Activated CD8-positive, alpha-beta memory T cell treated with anti-CD3 and anti-CD28 coated beads, Interleukin-2, amount 50 U/mL, for 1 hour (primary cell): ENCODE measurements at regions not wholly inside any gene's neighbourhood (a gene's known extent, or its start where the extent isn't known, plus 50 kb on each side); places are given as distances from the start of the nearest gene placed in this dataset.
"Not testable (repeated sequence)": the region's sequence is repeated elsewhere in the genome, so short reads cannot be mapped to it uniquely, and the experiment has no call there.

Source experiments
- DNase-seq: peaks from one replicate; pipeline ENCODE4 v3.0.0-alpha.2; 2020; ENCODE audit errors: extremely low read depth

DNA sequence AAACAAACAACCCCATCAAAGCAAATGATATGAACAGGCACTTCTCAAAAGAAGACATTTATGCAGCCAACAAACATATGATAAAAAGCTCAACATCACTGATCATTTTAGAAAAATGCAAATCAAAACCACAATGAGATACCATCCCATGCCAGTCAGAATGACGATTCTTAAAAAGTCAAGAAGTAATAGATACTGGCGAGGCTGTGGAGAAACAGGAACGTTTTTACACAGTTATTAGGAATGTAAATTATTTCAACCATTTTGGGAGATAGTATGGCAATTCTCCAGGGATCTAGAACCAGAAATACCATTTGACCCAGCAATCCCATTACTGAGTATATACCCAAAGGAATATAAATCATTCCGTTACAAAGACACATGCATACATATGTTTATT, 370.4 kb downstream of the HHIPL2 start:
- DNase-seq = not testable (repeated sequence)

DNA sequence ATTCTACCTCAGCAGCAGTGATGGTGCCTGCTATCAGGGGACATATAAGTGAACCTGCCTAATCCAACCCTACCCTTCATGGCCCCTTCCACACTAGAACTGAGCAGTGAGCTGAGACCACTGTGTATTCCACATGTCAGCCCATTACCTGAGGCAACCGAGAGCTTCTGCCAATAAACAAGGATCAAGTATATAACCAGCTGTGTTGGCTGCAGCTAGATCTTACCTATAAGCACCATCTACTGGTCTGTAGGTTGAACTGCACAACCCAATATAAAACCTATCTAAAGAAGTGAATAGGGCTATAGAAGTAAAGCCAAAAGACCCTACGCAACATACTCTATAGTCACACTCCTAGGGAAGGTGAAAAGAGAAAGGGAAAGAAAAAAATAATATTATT, 376.9 kb downstream of the HHIPL2 start:
- no peak for DNase-seq

DNA sequence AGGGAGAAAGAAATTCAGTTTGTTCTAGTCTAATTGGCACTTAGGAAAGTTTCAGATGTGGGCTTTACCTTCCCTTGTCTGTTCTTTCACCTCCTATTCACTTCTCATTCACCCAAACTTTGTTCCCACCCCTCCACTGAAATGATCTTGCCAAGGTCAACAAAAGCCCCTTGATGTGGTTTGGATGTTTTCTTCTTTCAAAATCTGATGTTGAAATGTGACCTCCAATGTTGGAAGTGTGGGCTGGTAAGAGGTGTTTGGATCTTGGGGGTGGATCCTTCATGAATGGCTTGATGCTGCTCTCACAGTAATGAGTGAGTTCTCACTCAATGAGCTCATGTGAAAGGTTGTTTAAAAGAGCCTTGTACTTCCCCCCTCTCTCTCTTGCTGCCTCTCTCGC, 379.3 kb downstream of the HHIPL2 start:
- DNase-seq = no peak

- no peak for DNase-seq
Measured at GRCh38 chr1:222167896-222168295, 380.0 kb downstream of the HHIPL2 start.

GRCh38 chr1:222167111-222167510, 380.8 kb downstream of the HHIPL2 start:
- no peak for DNase-seq

DNA sequence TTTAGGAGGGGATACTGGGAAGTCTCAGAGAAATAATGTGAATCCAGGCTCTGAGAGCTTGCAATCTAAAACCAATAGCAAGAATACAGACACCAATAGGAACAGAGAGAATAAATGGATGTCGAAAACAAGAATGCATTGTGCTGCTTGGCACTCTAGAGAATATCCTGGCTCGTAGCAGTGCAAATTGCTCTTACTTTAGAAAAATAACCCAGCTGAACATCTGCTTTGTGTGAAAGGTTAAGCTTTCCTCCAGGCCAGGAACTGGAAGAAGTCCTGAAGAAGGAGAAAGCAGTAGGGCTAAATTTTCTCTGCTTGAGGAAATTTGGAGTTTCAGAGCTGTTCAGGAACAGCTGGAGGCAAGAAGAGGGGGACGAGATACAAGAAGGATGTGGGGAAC, 382.3 kb downstream of the HHIPL2 start:
- no peak for DNase-seq

GRCh38 chr1:222163895-222164294, 384.0 kb downstream of the HHIPL2 start:
- DNase-seq = no peak

DNA sequence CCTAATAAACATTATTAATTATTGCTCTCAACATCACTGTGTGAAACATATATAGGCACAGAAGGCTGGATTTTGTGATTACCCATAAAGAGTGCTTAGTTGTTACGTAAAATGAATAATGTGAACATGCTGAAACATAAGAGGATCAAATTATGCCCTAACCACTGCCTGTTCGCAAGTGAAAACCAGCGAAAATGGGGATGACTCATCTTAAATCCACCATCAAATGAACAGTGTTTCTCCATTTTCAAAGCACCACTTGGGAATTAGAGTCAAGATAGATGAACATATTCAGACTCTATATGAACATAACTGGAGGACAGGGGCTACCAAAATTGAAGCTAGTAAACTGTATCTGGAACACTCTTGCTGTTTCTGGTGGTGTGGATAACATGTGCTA, 386.2 kb downstream of the HHIPL2 start:
- DNase-seq = no peak

DNA sequence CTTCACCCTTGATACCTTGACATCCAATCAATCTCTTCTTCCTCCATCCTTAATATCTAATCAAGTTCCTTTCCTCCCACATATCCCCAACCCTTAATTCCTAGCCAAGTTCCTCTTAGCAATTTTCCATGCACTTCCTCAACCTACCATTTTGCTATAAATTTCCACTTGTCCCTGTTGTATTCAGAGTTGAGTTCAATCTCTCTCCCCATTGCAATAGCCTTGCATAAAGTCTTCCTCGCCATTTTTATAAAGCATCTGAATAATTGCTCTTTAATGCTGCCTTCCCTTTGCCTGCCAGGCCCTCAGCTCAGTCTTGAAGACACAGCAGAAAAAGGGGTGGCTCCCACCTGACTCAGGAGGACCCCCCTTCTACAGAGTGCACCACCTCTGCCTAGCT, 390.3 kb downstream of the HHIPL2 start:
- no peak for DNase-seq

DNA sequence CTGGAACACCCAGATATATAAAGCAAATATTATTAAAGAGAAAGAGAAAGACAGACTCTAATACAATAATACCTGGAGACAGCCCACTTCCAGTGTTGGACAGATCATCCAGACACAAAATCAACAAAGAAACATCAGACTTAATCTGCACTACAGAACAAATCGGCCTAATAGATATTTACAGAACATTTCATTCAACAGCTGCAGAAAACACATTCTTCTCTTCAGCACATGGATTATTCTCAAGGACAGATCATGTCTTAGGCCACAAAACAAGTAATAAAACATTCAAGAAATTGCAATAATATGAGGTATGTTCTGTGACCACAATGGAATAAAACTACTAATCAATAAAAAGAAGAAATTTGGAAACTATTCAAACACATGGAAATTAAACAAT, 398.3 kb upstream of the DUSP10 start:
- DNase-seq = no peak

GRCh38 chr1:222138095-222138494, 396.2 kb upstream of the DUSP10 start:
- no peak for DNase-seq

- DNase-seq = no peak
Measured at GRCh38 chr1:222136869-222137268, 395.0 kb upstream of the DUSP10 start.

DNA sequence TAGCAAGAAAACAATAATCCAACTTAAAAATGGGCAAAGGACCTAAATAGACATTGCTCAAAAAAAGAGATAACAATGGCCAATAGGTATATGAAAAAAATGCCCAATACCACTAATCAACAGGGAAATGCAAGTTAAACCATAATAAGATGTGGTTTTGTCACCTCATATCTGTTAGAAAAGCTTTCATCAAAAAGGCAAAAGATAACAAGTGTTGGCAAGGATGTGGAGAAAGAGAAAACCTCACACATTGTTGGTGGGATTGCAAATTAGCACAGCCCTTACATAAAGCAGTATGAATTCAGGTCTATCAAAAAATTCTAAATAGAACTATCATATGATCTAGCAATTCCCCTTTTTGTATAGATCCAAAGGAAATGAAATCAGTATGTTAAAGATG, 387.2 kb upstream of the DUSP10 start:
- DNase-seq = no peak

DNA sequence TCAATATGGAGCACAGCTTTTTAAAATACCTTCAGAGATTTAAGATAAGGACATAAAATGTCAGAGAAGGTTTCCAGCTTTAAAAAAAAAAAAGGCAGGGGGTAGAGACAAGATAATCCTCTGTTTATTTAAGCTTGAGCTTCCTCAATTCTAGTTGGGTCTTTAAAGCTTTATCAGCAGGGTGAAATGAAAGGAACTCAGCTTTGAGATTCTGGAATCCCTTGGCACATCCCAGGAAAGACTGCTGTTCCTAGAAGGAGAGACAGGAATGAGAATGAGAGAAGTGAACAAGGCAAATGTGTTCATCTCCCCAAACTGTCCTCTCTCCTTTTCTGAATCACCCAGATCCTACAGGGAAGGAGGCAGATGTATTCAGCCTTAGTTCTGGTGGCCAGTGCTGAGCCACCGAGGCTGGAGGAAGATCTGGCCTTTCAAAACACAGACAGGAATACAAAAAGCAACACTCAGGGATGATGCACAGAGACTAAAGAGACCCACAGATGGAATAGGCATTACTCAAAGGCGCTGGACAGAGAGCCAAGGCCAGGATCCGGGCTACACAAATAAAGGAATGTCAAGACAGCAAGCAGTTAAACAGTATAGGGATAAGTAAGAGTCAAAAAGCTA, 385.8 kb upstream of the DUSP10 start:
- DNase-seq = no peak

DNA sequence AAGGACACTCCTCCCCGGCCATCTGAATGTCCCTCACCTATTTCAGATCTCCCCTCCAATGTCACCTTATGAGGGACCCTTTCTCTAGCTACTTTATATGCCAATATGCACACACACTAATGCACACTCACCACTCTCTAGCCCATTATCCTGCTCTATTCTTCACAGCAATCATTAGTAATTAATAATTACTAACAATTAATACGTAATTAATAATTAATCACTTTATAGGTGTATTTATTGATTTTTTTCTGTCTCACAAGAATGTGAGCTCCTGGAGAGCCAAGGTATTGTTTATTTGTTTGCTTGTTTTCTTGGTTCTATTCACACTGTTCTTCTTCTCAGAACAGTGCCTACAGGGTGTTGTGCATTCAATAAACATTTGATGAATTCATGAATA, 385.2 kb upstream of the DUSP10 start:
- no peak for DNase-seq

DNA sequence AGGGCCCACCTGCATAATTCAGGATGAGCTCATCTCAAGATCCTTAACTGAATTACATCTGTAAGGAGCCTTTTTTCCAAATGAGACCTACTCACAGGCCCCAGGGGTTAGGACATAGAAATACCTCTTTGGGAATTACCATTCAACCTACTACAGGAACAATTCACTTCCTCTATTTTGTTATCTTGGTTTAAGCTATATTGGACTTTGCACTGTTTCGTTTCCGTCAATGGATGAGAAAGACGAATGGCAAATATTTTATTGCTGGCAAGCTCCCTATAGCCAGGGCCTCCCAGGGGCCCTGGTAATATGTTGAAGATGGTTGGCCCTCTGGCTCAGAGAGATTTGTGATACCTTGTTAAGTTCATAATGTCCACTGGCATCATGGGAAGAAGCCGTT, 384.2 kb upstream of the DUSP10 start:
- no peak for DNase-seq

- no peak for DNase-seq
Measured at GRCh38 chr1:222124602-222125001, 382.7 kb upstream of the DUSP10 start.

GRCh38 chr1:222123111-222123510, 381.2 kb upstream of the DUSP10 start:
- DNase-seq = no peak

DNA sequence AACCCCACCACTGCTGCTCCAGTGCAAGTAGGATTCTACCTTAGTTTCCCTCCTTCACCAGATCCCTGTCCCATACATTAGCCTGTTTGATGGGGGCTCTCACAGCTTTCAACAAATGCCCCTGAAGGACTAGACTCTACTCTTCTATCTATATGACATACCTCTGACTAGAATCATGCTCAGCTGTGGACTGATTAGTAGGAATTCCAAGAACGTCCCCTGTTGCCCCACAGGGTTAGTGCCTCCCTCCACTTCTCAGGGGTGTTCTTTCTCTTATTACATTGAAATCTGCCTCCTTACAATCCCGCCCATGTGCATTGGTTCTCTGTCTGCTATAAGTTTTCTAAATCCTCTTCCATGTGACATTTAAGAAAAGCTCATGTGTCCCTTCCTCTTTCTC, 375.9 kb upstream of the DUSP10 start:
- DNase-seq = no peak

DNA sequence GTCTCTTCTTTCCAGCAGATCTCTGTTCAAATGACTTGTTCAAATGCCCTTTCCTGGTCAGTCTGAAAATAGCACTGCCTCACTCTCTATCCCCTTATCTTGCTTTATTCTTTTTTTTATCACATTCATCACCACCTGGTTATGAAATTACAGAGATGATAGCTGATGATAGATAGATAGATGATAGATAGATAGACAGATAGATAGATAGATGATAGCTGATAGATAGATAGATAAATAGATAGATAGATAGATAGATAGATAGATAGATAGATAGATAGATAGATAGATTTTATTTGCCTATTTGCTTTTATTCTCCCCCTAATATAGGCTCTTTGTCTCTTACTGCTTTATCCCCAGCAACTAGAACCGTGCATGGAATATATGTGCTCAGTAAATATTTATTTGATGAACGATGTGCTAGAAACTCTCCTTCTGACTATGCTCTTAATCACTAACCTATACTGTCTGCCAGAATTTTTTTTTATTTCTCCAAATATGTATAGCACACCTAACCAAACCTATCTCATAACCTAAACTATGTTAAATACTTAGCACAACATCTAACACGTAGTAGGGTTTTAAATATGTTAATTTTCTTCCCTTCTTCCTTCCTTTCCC, 372.8 kb upstream of the DUSP10 start:
- no peak for DNase-seq

GRCh38 chr1:222109836-222110235, 367.9 kb upstream of the DUSP10 start:
- no peak for DNase-seq

DNA sequence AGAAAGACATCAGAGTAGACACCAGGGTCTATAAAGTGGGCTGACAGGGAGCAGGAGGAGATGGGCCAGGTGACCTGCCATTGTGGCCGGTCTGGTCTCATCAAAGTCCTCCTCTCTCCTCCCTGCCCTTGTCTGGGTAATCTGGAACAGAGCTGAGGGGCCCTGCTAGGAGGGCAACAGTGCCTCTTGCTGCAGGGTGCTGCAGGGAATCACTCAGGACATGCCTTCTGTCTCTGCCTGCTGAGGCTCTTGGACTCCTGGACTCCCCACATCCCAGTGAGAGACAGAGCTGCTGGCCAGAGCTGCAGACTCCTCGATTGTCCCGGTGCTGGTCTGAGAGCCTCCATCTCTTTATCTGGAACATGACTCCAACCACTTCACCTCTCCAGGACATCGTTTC, 366.1 kb upstream of the DUSP10 start:
- no peak for DNase-seq

DNA sequence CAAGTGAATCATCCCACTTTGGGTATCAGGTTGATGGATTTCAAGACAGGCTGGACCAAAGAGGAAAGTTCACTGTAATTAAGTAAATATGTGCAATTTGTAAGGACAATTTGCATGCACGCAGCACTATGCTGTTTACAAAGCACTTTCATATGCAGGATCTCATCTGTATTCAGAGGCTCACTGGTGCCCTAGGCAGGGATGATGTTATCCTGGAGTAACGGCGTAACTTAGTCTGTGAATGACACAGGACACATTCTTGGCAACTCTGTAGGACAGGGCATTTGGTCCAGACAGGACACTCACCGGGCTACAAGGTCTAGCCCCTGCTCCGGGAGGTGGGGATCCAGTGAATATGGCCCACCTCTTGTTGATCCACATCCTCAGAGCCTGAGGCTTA, 365.4 kb upstream of the DUSP10 start:
- DNase-seq = no peak

- DNase-seq = no peak
Measured at GRCh38 chr1:222106377-222106776, 364.5 kb upstream of the DUSP10 start.
